SK-N-SH treated with all-trans-retinoic acid at 6 μM for 48 hours (cell line): ENCODE measurements at regions not wholly inside any gene's neighbourhood (a gene's known extent, or its start where the extent isn't known, plus 50 kb on each side); places are given as distances from the start of the nearest gene placed in this dataset.

ENCODE experiments used
- ARNTL ChIP-seq: fragments of 450-650 bp; formaldehyde crosslinking; IDR thresholded peaks from 2 replicates; pipeline ENCODE4 v1.5.0; 2020; ENCODE audit warnings: low read depth, mild to moderate bottlenecking, moderate library complexity, borderline replicate concordance
- CREB5 ChIP-seq: fragments of 250-450 bp; sonication (Bioruptor Pico); IDR thresholded peaks from 2 replicates; pipeline ENCODE4 v1.5.1; 2020; ENCODE audit warnings: low read depth, mild to moderate bottlenecking, moderate library complexity
- CSRNP3 ChIP-seq: fragments of 250-450 bp; sonication (Bioruptor Pico); IDR thresholded peaks from 2 replicates; pipeline ENCODE4 v1.5.1; 2021; ENCODE audit warnings: mild to moderate bottlenecking, moderate library complexity
- ESRRG ChIP-seq: fragments of 250-450 bp; sonication (Bioruptor Pico); IDR thresholded peaks from 2 replicates; pipeline ENCODE4 v1.6.1; 2021; ENCODE audit warnings: mild to moderate bottlenecking
- GLIS3 ChIP-seq: fragments of 250-450 bp; sonication (Bioruptor Pico); IDR thresholded peaks from 2 replicates; pipeline ENCODE4 v1.5.0; 2020; ENCODE audit warnings: mild to moderate bottlenecking, moderate library complexity
- OSR1 ChIP-seq: fragments of 250-450 bp; sonication (Bioruptor Pico); IDR thresholded peaks from 2 replicates; pipeline ENCODE4 v1.8.0; 2022; ENCODE audit warnings: moderate library complexity, mild to moderate bottlenecking, inconsistent platforms
- PATZ1 ChIP-seq: fragments of 250-450 bp; sonication (Bioruptor Pico); IDR thresholded peaks from 2 replicates; pipeline ENCODE4 v1.8.0; 2020; ENCODE audit warnings: mild to moderate bottlenecking, moderate library complexity, borderline replicate concordance
- PPARA ChIP-seq: fragments of 250-450 bp; sonication (Bioruptor Pico); IDR thresholded peaks from 2 replicates; pipeline ENCODE4 v1.5.0; 2020; ENCODE audit warnings: mild to moderate bottlenecking, borderline replicate concordance
- SNAI2 ChIP-seq: fragments of 250-450 bp; sonication (Bioruptor Pico); IDR thresholded peaks from 2 replicates; pipeline ENCODE4 v1.5.0; 2020; ENCODE audit warnings: mild to moderate bottlenecking, moderate library complexity
- TOX ChIP-seq: fragments of 250-450 bp; sonication (Bioruptor Pico); IDR thresholded peaks from 2 replicates; pipeline ENCODE4 v1.8.0; 2021; ENCODE audit warnings: mild to moderate bottlenecking, moderate library complexity, borderline replicate concordance
- TSHZ2 ChIP-seq: fragments of 250-450 bp; sonication (Bioruptor Pico); IDR thresholded peaks from 2 replicates; pipeline ENCODE4 v1.5.0; 2020; ENCODE audit warnings: mild to moderate bottlenecking, moderate library complexity
- ZFP3 ChIP-seq: fragments of 250-450 bp; sonication (Bioruptor Pico); IDR thresholded peaks from 2 replicates; pipeline ENCODE4 v1.5.0; 2020; ENCODE audit warnings: mild to moderate bottlenecking, moderate library complexity
- ZFP30 ChIP-seq: fragments of 450-650 bp; formaldehyde crosslinking; IDR thresholded peaks from 2 replicates; pipeline ENCODE4 v1.5.0; 2022; ENCODE audit warnings: mild to moderate bottlenecking, moderate library complexity
- ZNF565 ChIP-seq: fragments of 450-650 bp; formaldehyde crosslinking; conservative IDR thresholded peaks from 2 replicates; pipeline ENCODE4 v1.5.0; 2020; ENCODE audit warnings: low read depth, mild to moderate bottlenecking, moderate library complexity

DNA sequence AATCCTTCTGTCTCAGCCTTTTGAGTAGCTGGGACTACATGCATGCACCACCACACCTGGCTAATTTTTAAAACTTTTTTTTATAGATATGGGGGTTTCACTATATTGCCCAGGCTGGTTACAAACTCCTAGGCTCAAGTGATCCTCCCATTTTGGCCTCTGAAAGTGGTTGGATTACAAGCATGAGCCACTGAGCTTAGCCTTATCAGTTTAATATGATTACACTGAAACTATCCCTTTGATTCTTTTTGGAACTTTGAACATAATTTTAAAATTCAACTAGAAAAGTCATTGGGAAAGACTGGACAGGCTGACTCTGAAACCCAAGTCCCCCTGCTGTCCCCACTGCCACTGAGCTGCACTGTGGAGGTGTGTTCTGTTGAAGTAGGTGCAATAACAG lies 114.8 kb downstream of the ARL4C start:
- TF ChIP-seq ESRRG (CRISPR knock-in tag) (no peak), TOX (CRISPR knock-in tag) (no peak), ZNF565 (no peak), TSHZ2 (no peak), PATZ1 (CRISPR knock-in tag) (no peak), ZFP30 (CRISPR knock-in tag) (no peak), CREB5 (no peak), CSRNP3 (CRISPR knock-in tag) (no peak), ARNTL (no peak), PPARA (CRISPR knock-in tag) (no peak), ZFP3 (CRISPR knock-in tag) (no peak), SNAI2 (no peak), GLIS3 (CRISPR knock-in tag) (no peak), OSR1 (no peak)
